ENCODE measurements at regions not wholly inside any gene's neighbourhood (a gene's known extent, or its start where the extent isn't known, plus 50 kb on each side); places are given as distances from the start of the nearest gene placed in this dataset.

GRCh38 chr12:115558281-115558680, 719.2 kb downstream of the MED13L start:
- Mint-ChIP-seq H3K27me3 (ENCODE audit: low read depth) (peaks cover 6% of the 10 kb centered on the region), H3K27ac (no peak overlapping the region), H3K9me3 (peaks cover 23% of the 10 kb centered on the region), H3K4me3 (no peak overlapping the region), H3K4me1 (no peaks in the 10 kb centered on the region), H3K36me3 (ENCODE audit: low read depth) (no peaks in the 10 kb centered on the region)
- TF ChIP-seq CTCF (IDR thresholded peaks at IDR 0.05; ENCODE audit: unreplicated experiment in 3 of 3) = no peak

GRCh38 chr12:115553622-115554021, 723.9 kb downstream of the MED13L start:
- H3K27ac Mint-ChIP-seq = no peak overlapping the region
- H3K36me3 Mint-ChIP-seq (ENCODE audit: low read depth) = no peaks in the 10 kb centered on the region
- no peak overlapping the region for H3K4me3 Mint-ChIP-seq
- peaks cover 3% of the 10 kb centered on the region for H3K27me3 Mint-ChIP-seq (ENCODE audit: low read depth)
- H3K4me1 Mint-ChIP-seq = no peaks in the 10 kb centered on the region
- peaks cover 23% of the 10 kb centered on the region for H3K9me3 Mint-ChIP-seq
- TF ChIP-seq CTCF (IDR thresholded peaks at IDR 0.05; ENCODE audit: unreplicated experiment in 3 of 3) = no peak

GRCh38 chr12:115543269-115543668, 734.2 kb downstream of the MED13L start:
- peaks cover 4% of the 10 kb centered on the region for H3K27me3 Mint-ChIP-seq (ENCODE audit: low read depth)
- TF ChIP-seq CTCF (IDR thresholded peaks at IDR 0.05; ENCODE audit: unreplicated experiment in 3 of 3) = no peak
- no peaks in the 10 kb centered on the region for H3K4me1 Mint-ChIP-seq

GRCh38 chr12:115542656-115543055, 734.8 kb downstream of the MED13L start:
- peaks cover 24% of the 10 kb centered on the region for H3K9me3 Mint-ChIP-seq
- TF ChIP-seq CTCF (IDR thresholded peaks at IDR 0.05; ENCODE audit: unreplicated experiment in 3 of 3) = no peak
- peaks cover 4% of the 10 kb centered on the region for H3K36me3 Mint-ChIP-seq (ENCODE audit: low read depth)
- no peak overlapping the region for H3K4me3 Mint-ChIP-seq
- H3K27ac Mint-ChIP-seq = no peak overlapping the region
- peaks cover 4% of the 10 kb centered on the region for H3K27me3 Mint-ChIP-seq (ENCODE audit: low read depth)
- no peaks in the 10 kb centered on the region for H3K4me1 Mint-ChIP-seq

More at GRCh38 chr12:115543269-115543668, 734.2 kb downstream of the MED13L start:
- peaks cover 4% of the 10 kb centered on the region for H3K36me3 Mint-ChIP-seq (ENCODE audit: low read depth)
- H3K4me3 Mint-ChIP-seq = no peak overlapping the region
- H3K9me3 Mint-ChIP-seq = peaks cover 19% of the 10 kb centered on the region
- H3K27ac Mint-ChIP-seq = no peak overlapping the region

- Mint-ChIP-seq H3K4me3 (no peak overlapping the region), H3K36me3 (ENCODE audit: low read depth) (peaks cover 4% of the 10 kb centered on the region), H3K27me3 (ENCODE audit: low read depth) (peaks cover 8% of the 10 kb centered on the region), H3K27ac (no peak overlapping the region), H3K9me3 (peaks cover 24% of the 10 kb centered on the region), H3K4me1 (no peaks in the 10 kb centered on the region)
- no peak for TF ChIP-seq CTCF (IDR thresholded peaks at IDR 0.05; ENCODE audit: unreplicated experiment in 3 of 3)
Observed at GRCh38 chr12:115541891-115542421, 735.5 kb downstream of the MED13L start.

GRCh38 chr12:115528466-115528865, 749.0 kb downstream of the MED13L start:
- Mint-ChIP-seq H3K9me3 (peaks cover under 1% of the 10 kb centered on the region), H3K36me3 (ENCODE audit: low read depth) (no peaks in the 10 kb centered on the region), H3K4me1 (no peaks in the 10 kb centered on the region), H3K4me3 (no peak overlapping the region), H3K27me3 (ENCODE audit: low read depth) (peaks cover 3% of the 10 kb centered on the region), H3K27ac (peak overlapping the region in 1 of 3 experiments; percentile 79)
- TF ChIP-seq CTCF (IDR thresholded peaks at IDR 0.05; ENCODE audit: unreplicated experiment in 3 of 3) = no peak
